K562 (cell line): ENCODE measurements at regions not wholly inside any gene's neighbourhood (a gene's known extent, or its start where the extent isn't known, plus 50 kb on each side); places are given as distances from the start of the nearest gene placed in this dataset.
A peak's percentile ranks its signal among the peaks of the same experiment; 100 is the strongest.

Source experiments
- ARID1B ChIP-seq: fragments of 450-650 bp; IDR thresholded peaks from 2 replicates; pipeline ENCODE4 v1.6.1; 2016; ENCODE audit warnings: antibody characterized with exemption, mild to moderate bottlenecking, inconsistent platforms
- ATF6 ChIP-seq: sonication (generic); formaldehyde crosslinking; IDR thresholded peaks from 2 replicates; pipeline ENCODE4 v1.4.0; 2020; ENCODE audit warnings: mild to moderate bottlenecking, missing genetic modification reagents
- BRD4 ChIP-seq: fragments of 200-600 bp; sonication (generic); IDR thresholded peaks from 2 replicates; pipeline ENCODE4 v1.6.1; 2017; ENCODE audit warnings: inconsistent platforms
- CBFA2T3 ChIP-seq: fragments of 450-650 bp; IDR thresholded peaks from 2 replicates; pipeline ENCODE4 v1.6.1; 2017
- DPF2 ChIP-seq: fragments of 450-650 bp; IDR thresholded peaks from 2 replicates; pipeline ENCODE4 v1.6.1; 2016
- HDAC1 ChIP-seq, 2 experiments: fragments of 450-650 bp; IDR thresholded peaks; 2 replicates each; pipeline ENCODE4 v1.6.1; 2016 to 2017; ENCODE audit warnings: inconsistent platforms in 1 of 2, mild to moderate bottlenecking in 1 of 2, moderate library complexity in 1 of 2
- ILF3 ChIP-seq: fragments of 450-650 bp; IDR thresholded peaks from 2 replicates; pipeline ENCODE4 v1.6.1; 2018; ENCODE audit warnings: antibody characterized with exemption, mild to moderate bottlenecking, moderate library complexity, borderline replicate concordance
- MEF2D ChIP-seq: conservative IDR thresholded peaks from 2 replicates; pipeline ENCODE4 v1.6.1; 2016; ENCODE audit warnings: low read depth, missing genetic modification characterization, missing compliant biosample characterization
- POLR2B ChIP-seq: fragments of 450-650 bp; IDR thresholded peaks from 2 replicates; pipeline ENCODE4 v1.6.1; 2018; ENCODE audit warnings: low read depth; ENCODE audit not compliant: partially characterized antibody
- POLR2G ChIP-seq: fragments of 200-400 bp; formaldehyde crosslinking; IDR thresholded peaks from 2 replicates; pipeline ENCODE4 v1.6.1; 2017; ENCODE audit warnings: low read depth, mild to moderate bottlenecking, antibody characterized with exemption, low read length, moderate library complexity
- TAL1 ChIP-seq: fragments of 450-650 bp; IDR thresholded peaks from 2 replicates; pipeline ENCODE4 v1.6.1; 2016; ENCODE audit warnings: mild to moderate bottlenecking
- ZNF263 ChIP-seq: sonication (generic); formaldehyde crosslinking; IDR thresholded peaks from 2 replicates; pipeline ENCODE4 v1.8.0; 2022; ENCODE audit warnings: mild to moderate bottlenecking, missing genetic modification reagents, borderline replicate concordance

GRCh38 chr4:94011190-94011589 lies 182.6 kb downstream of the ATOH1 start (continued):
- TF ChIP-seq POLR2B (no peak), BRD4 (no peak), HDAC1 (IDR thresholded peaks at IDR 0.05) (no peak), ARID1B (peak; percentile 52; the same call in 1 of the 2 replicates), ILF3 (no peak), ATF6 (CRISPR knock-in tag) (no peak), TAL1 (peak; percentile 60; the same call in 1 of the 2 replicates), ZNF263 (CRISPR knock-in tag) (no peak), CBFA2T3 (peak; percentile 55), MEF2D (no peak), POLR2G (no peak), DPF2 (0 out of 2 replicates have a peak, but pooled peaks have one; percentile 17)
